Naive thymus-derived CD8-positive, alpha-beta T cell (primary cell): ENCODE measurements at regions not wholly inside any gene's neighbourhood (a gene's known extent, or its start where the extent isn't known, plus 50 kb on each side); places are given as distances from the start of the nearest gene placed in this dataset.

Source experiments
- ATAC-seq, 2 donors: fragments of 150-1000 bp; cut with Tn5 transposase in 1 of 2; sonication (Bioruptor Pico), chemical (Tn5 transposase) in 1 of 2; 1 replicate in 1 of 2; 2 replicates in 1 of 2; pipeline ENCODE4 v1.10.0; 2021; ENCODE audit warnings: mild to moderate bottlenecking in 2 of 2, moderate library complexity in 2 of 2
- POLR2A ChIA-PET: fragments of 350-600 bp; sonication (Branson Sonifier 250); formaldehyde crosslinking; loops from one replicate; lab custom pipeline; 2021; ENCODE audit warnings: antibody characterized with exemption; lab: Charles Lee
- DNase-seq, 10 donors: peaks; one replicate each; pipeline versions ENCODE4 v3.0.0 to v3.0.0-alpha.2; 2020 to 2022
- H3K27ac Mint-ChIP-seq, 10 donors: one replicate each; pipeline ENCODE4 v1.8.0; 2020 to 2022; ENCODE audit warnings: mild to moderate bottlenecking in 10 of 10, mixed read lengths in 10 of 10, moderate library complexity in 4 of 10, inconsistent platforms in 1 of 10
- H3K27me3 Mint-ChIP-seq, 5 donors: one replicate each; pipeline ENCODE4 v1.8.0; 2021 to 2022; ENCODE audit warnings: mixed read lengths in 5 of 5
- H3K36me3 Mint-ChIP-seq, 3 donors: one replicate each; pipeline ENCODE4 v1.8.0; 2020 to 2022; ENCODE audit warnings: mixed read lengths in 3 of 3, mild to moderate bottlenecking in 2 of 3, inconsistent platforms in 1 of 3
- H3K4me1 Mint-ChIP-seq, 4 donors: one replicate each; pipeline ENCODE4 v1.8.0; 2021 to 2022; ENCODE audit warnings: mixed read lengths in 4 of 4
- H3K4me3 Mint-ChIP-seq, 10 donors: one replicate each; pipeline ENCODE4 v1.8.0; 2020 to 2022; ENCODE audit warnings: mild to moderate bottlenecking in 10 of 10, mixed read lengths in 10 of 10, moderate library complexity in 6 of 10, inconsistent platforms in 1 of 10
- H3K9me3 Mint-ChIP-seq, 9 donors: one replicate each; pipeline ENCODE4 v1.8.0; 2020 to 2022; ENCODE audit warnings: mixed read lengths in 9 of 9, mild to moderate bottlenecking in 3 of 9, inconsistent platforms in 1 of 9, moderate library complexity in 1 of 9

- Mint-ChIP-seq H3K4me3 (no peak overlapping the region), H3K36me3 (no peaks in the 10 kb centered on the region), H3K27ac (no peak overlapping the region), H3K4me1 (no peaks in the 10 kb centered on the region), H3K27me3 (peaks cover 1 to 16% (median 9%) of the 10 kb centered on the region in 5 donors), H3K9me3 (peaks cover 0 to 3% (median 0%) of the 10 kb centered on the region in 9 donors)
- no peak for ATAC-seq
- POLR2A ChIA-PET: no interaction called here
- no peak for DNase-seq
Observed at GRCh38 chr2:71849111-71849510, 298.6 kb downstream of the CYP26B1 start.

GRCh38 chr2:71846669-71847291, 300.9 kb downstream of the CYP26B1 start:
- peak overlapping the region in 1 of 10 donors; percentile 11 for H3K27ac Mint-ChIP-seq
- peaks cover 0 to 3% (median 0%) of the 10 kb centered on the region in 9 donors for H3K9me3 Mint-ChIP-seq
- ATAC-seq (no peak), DNase-seq (no peak)
- POLR2A ChIA-PET: no interaction called here
- H3K4me3 Mint-ChIP-seq: no peak overlapping the region
- no peaks in the 10 kb centered on the region for H3K36me3 Mint-ChIP-seq
- peaks cover 2 to 24% (median 16%) of the 10 kb centered on the region in 5 donors for H3K27me3 Mint-ChIP-seq
- H3K4me1 Mint-ChIP-seq: no peaks in the 10 kb centered on the region

- Mint-ChIP-seq H3K27ac (no peak overlapping the region), H3K27me3 (peaks cover 7 to 22% (median 14%) of the 10 kb centered on the region in 5 donors)
Observed at GRCh38 chr2:71846072-71846471, 301.6 kb downstream of the CYP26B1 start.

GRCh38 chr2:71844967-71845366, 302.7 kb downstream of the CYP26B1 start:
- POLR2A ChIA-PET: no interaction called here
- no peaks in the 10 kb centered on the region for H3K4me1 Mint-ChIP-seq
- peaks cover 0 to 3% (median 0%) of the 10 kb centered on the region in 9 donors for H3K9me3 Mint-ChIP-seq
- H3K36me3 Mint-ChIP-seq: no peaks in the 10 kb centered on the region
- ATAC-seq: no peak
- no peak for DNase-seq
- H3K27me3 Mint-ChIP-seq: peaks cover 8 to 21% (median 10%) of the 10 kb centered on the region in 5 donors
- H3K4me3 Mint-ChIP-seq: no peak overlapping the region
- H3K27ac Mint-ChIP-seq: no peak overlapping the region

More at GRCh38 chr2:71846072-71846471, 301.6 kb downstream of the CYP26B1 start:
- no peak overlapping the region for H3K4me3 Mint-ChIP-seq
- no peaks in the 10 kb centered on the region for H3K36me3 Mint-ChIP-seq
- ATAC-seq (no peak), DNase-seq (no peak)
- no peaks in the 10 kb centered on the region for H3K4me1 Mint-ChIP-seq
- peaks cover 0 to 3% (median 0%) of the 10 kb centered on the region in 9 donors for H3K9me3 Mint-ChIP-seq
- POLR2A ChIA-PET: no interaction called here

GRCh38 chr2:71843391-71843850, 304.2 kb downstream of the CYP26B1 start:
- no peak for ATAC-seq
- Mint-ChIP-seq H3K4me1 (no peaks in the 10 kb centered on the region), H3K9me3 (peaks cover 0 to 3% (median 0%) of the 10 kb centered on the region in 9 donors), H3K4me3 (no peak overlapping the region), H3K36me3 (no peaks in the 10 kb centered on the region), H3K27ac (no peak overlapping the region), H3K27me3 (peaks cover 8 to 21% (median 10%) of the 10 kb centered on the region in 5 donors)
- POLR2A ChIA-PET: no interaction called here
- no peak for DNase-seq

- H3K36me3 Mint-ChIP-seq: no peaks in the 10 kb centered on the region
- ATAC-seq (no peak), DNase-seq (no peak)
- no peak overlapping the region for H3K27ac Mint-ChIP-seq
- H3K9me3 Mint-ChIP-seq: peaks cover 0 to 3% (median 0%) of the 10 kb centered on the region in 9 donors
- peaks cover 8 to 21% (median 10%) of the 10 kb centered on the region in 5 donors for H3K27me3 Mint-ChIP-seq
- H3K4me1 Mint-ChIP-seq: no peaks in the 10 kb centered on the region
- POLR2A ChIA-PET: no interaction called here
- H3K4me3 Mint-ChIP-seq: no peak overlapping the region
Observed at GRCh38 chr2:71842744-71843143, 304.9 kb downstream of the CYP26B1 start.

- DNase-seq: no peak
- peaks cover 0 to under 1% (median 0%) of the 10 kb centered on the region in 9 donors for H3K9me3 Mint-ChIP-seq
- H3K4me1 Mint-ChIP-seq: no peaks in the 10 kb centered on the region
- peaks cover 9 to 30% (median 10%) of the 10 kb centered on the region in 5 donors for H3K27me3 Mint-ChIP-seq
- POLR2A ChIA-PET: no interaction called here
- no peak for ATAC-seq
- no peaks in the 10 kb centered on the region for H3K36me3 Mint-ChIP-seq
- H3K4me3 Mint-ChIP-seq: no peak overlapping the region
- H3K27ac Mint-ChIP-seq: no peak overlapping the region
Observed at GRCh38 chr2:71839826-71840225, 307.8 kb downstream of the CYP26B1 start.

GRCh38 chr2:71834796-71835195, 312.9 kb downstream of the CYP26B1 start:
- Mint-ChIP-seq H3K4me1 (no peaks in the 10 kb centered on the region), H3K27me3 (peaks cover 0 to 9% (median 4%) of the 10 kb centered on the region in 5 donors), H3K9me3 (peaks cover 0 to 3% (median 0%) of the 10 kb centered on the region in 9 donors), H3K36me3 (no peaks in the 10 kb centered on the region), H3K27ac (no peak overlapping the region), H3K4me3 (no peak overlapping the region)
- POLR2A ChIA-PET: no interaction called here
- DNase-seq: no peak
- ATAC-seq: no peak

- no peak overlapping the region for H3K4me3 Mint-ChIP-seq
- H3K36me3 Mint-ChIP-seq: no peaks in the 10 kb centered on the region
- H3K27me3 Mint-ChIP-seq: peaks cover 0 to 10% (median 4%) of the 10 kb centered on the region in 5 donors
- H3K4me1 Mint-ChIP-seq: no peaks in the 10 kb centered on the region
- POLR2A ChIA-PET: no interaction called here
- H3K27ac Mint-ChIP-seq: no peak overlapping the region
- DNase-seq (peak in 1 of 10 donors; percentile 26), ATAC-seq (no peak)
- peaks cover 0 to 3% (median 0%) of the 10 kb centered on the region in 9 donors for H3K9me3 Mint-ChIP-seq
Observed at GRCh38 chr2:71833855-71834560, 313.7 kb downstream of the CYP26B1 start.

- POLR2A ChIA-PET: no interaction called here
- no peaks in the 10 kb centered on the region for H3K36me3 Mint-ChIP-seq
- ATAC-seq: no peak
- peaks cover 0 to 3% (median 0%) of the 10 kb centered on the region in 9 donors for H3K9me3 Mint-ChIP-seq
- no peak overlapping the region for H3K27ac Mint-ChIP-seq
- H3K4me3 Mint-ChIP-seq: no peak overlapping the region
- no peaks in the 10 kb centered on the region for H3K4me1 Mint-ChIP-seq
- peaks cover 0 to 10% (median 4%) of the 10 kb centered on the region in 5 donors for H3K27me3 Mint-ChIP-seq
- no peak for DNase-seq
Observed at GRCh38 chr2:71833272-71833671, 314.4 kb downstream of the CYP26B1 start.

GRCh38 chr2:71832844-71833243, 314.8 kb downstream of the CYP26B1 start:
- H3K27me3 Mint-ChIP-seq: peaks cover 0 to 13% (median 8%) of the 10 kb centered on the region in 5 donors
- no peak overlapping the region for H3K27ac Mint-ChIP-seq
- no peaks in the 10 kb centered on the region for H3K4me1 Mint-ChIP-seq
- POLR2A ChIA-PET: no interaction called here
- ATAC-seq (no peak), DNase-seq (no peak)
- H3K36me3 Mint-ChIP-seq: no peaks in the 10 kb centered on the region
- H3K4me3 Mint-ChIP-seq: no peak overlapping the region
- peaks cover 0 to 3% (median 0%) of the 10 kb centered on the region in 9 donors for H3K9me3 Mint-ChIP-seq

- H3K27ac Mint-ChIP-seq: no peak overlapping the region
- POLR2A ChIA-PET: no interaction called here
- DNase-seq: no peak
Observed at GRCh38 chr2:71832388-71832787, 315.3 kb downstream of the CYP26B1 start.

GRCh38 chr2:71831193-71831577, 316.5 kb downstream of the CYP26B1 start:
- no peaks in the 10 kb centered on the region for H3K36me3 Mint-ChIP-seq

More at GRCh38 chr2:71832388-71832787, 315.3 kb downstream of the CYP26B1 start:
- Mint-ChIP-seq H3K4me1 (no peaks in the 10 kb centered on the region), H3K27me3 (peaks cover 0 to 14% (median 8%) of the 10 kb centered on the region in 5 donors), H3K9me3 (peaks cover 0 to 3% (median 0%) of the 10 kb centered on the region in 9 donors), H3K36me3 (no peaks in the 10 kb centered on the region), H3K4me3 (no peak overlapping the region)
- no peak for ATAC-seq

More at GRCh38 chr2:71831193-71831577, 316.5 kb downstream of the CYP26B1 start:
- no peak for ATAC-seq
- POLR2A ChIA-PET: no interaction called here
- Mint-ChIP-seq H3K27me3 (peaks cover 0 to 14% (median 2%) of the 10 kb centered on the region in 5 donors), H3K4me1 (no peaks in the 10 kb centered on the region), H3K4me3 (no peak overlapping the region), H3K27ac (no peak overlapping the region), H3K9me3 (peaks cover 0 to 3% (median 0%) of the 10 kb centered on the region in 9 donors)
- no peak for DNase-seq
